Calu3 (cell line): ENCODE measurements at regions not wholly inside any gene's neighbourhood (a gene's known extent, or its start where the extent isn't known, plus 50 kb on each side); places are given as distances from the start of the nearest gene placed in this dataset.

Experiments
- BruUV-seq: library from RNA; stranded (reverse); fragments of 400-500 nt; replicated peaks from 2 replicates; lab custom pipeline; 2021; lab: Mats Ljungman, UMichigan
- CTCF ChIA-PET: fragments of 300-600 bp; sonication (Branson Sonifier 250); formaldehyde crosslinking; loops from one replicate; lab custom pipeline; 2022; ENCODE audit warnings: antibody characterized with exemption; lab: Charles Lee
- DNase-seq: peaks from one replicate; pipeline ENCODE4 v3.0.0; 2022
- H3K27ac Mint-ChIP-seq: one replicate; pipeline ENCODE4 v1.8.0; 2022; ENCODE audit warnings: mixed read lengths; ENCODE audit not compliant: unreplicated experiment
- H3K27me3 Mint-ChIP-seq: one replicate; pipeline ENCODE4 v1.8.0; 2022; ENCODE audit warnings: mixed read lengths; ENCODE audit not compliant: unreplicated experiment
- H3K36me3 Mint-ChIP-seq: one replicate; pipeline ENCODE4 v1.8.0; 2022; ENCODE audit warnings: mild to moderate bottlenecking, moderate library complexity, mixed read lengths; ENCODE audit not compliant: insufficient read depth, unreplicated experiment
- H3K4me1 Mint-ChIP-seq: one replicate; pipeline ENCODE4 v1.8.0; 2022; ENCODE audit warnings: mild to moderate bottlenecking, low read depth, mixed read lengths; ENCODE audit not compliant: unreplicated experiment
- H3K4me3 Mint-ChIP-seq: one replicate; pipeline ENCODE4 v1.8.0; 2022; ENCODE audit warnings: mild to moderate bottlenecking, low read depth, moderate library complexity, mixed read lengths; ENCODE audit not compliant: unreplicated experiment
- H3K9me3 Mint-ChIP-seq: one replicate; pipeline ENCODE4 v1.8.0; 2022; ENCODE audit warnings: low read depth, mixed read lengths; ENCODE audit not compliant: unreplicated experiment
- intact Hi-C: fragments of 100-400 bp; cut with micrococcal nuclease; formaldehyde crosslinking; loops from one replicate; pipeline ENCODE4 v1.10.0; 2022; ENCODE audit not compliant: unreplicated experiment
- TF ChIP-seq, protein P1 (sequence below): fragments of 200-600 bp; IDR thresholded peaks from one replicate; pipeline ENCODE4 v1.8.0; 2022; ENCODE audit warnings: antibody characterized with exemption; ENCODE audit not compliant: unreplicated experiment

DNA sequence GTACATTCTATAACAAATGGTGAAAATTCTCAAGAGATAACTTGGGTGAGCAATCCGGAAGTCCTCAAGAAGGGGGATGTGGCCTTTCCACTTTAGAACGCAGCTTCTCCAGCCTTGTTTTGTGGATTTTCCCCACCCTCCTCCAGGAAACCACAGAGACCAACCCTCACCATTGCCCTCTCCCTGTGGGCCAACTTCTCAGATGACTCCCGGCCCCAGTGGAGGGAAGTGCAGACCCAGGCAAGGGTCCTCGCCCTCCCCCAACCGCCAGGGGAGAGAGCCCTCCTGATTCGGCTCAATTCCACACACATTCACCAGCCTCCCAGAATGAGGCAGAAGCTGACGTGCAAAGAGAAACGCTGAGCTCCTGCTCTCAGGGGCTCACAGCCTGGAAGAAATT lies 277.2 kb downstream of the EIPR1 start:
- no peaks in the 10 kb centered on the region for H3K27me3 Mint-ChIP-seq
- CTCF ChIA-PET = no interaction called here
- H3K4me1 Mint-ChIP-seq = no peaks in the 10 kb centered on the region
- intact Hi-C loops = no loop called here
- no peak overlapping the region for H3K27ac Mint-ChIP-seq
- DNase-seq = no peak
- H3K9me3 Mint-ChIP-seq = peaks cover 20% of the 10 kb centered on the region
- BruUV-seq = no TSS peak
- TF ChIP-seq, protein P1, sequence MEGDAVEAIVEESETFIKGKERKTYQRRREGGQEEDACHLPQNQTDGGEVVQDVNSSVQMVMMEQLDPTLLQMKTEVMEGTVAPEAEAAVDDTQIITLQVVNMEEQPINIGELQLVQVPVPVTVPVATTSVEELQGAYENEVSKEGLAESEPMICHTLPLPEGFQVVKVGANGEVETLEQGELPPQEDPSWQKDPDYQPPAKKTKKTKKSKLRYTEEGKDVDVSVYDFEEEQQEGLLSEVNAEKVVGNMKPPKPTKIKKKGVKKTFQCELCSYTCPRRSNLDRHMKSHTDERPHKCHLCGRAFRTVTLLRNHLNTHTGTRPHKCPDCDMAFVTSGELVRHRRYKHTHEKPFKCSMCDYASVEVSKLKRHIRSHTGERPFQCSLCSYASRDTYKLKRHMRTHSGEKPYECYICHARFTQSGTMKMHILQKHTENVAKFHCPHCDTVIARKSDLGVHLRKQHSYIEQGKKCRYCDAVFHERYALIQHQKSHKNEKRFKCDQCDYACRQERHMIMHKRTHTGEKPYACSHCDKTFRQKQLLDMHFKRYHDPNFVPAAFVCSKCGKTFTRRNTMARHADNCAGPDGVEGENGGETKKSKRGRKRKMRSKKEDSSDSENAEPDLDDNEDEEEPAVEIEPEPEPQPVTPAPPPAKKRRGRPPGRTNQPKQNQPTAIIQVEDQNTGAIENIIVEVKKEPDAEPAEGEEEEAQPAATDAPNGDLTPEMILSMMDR = no peak
- no peaks in the 10 kb centered on the region for H3K36me3 Mint-ChIP-seq
- H3K4me3 Mint-ChIP-seq = no peak overlapping the region

DNA sequence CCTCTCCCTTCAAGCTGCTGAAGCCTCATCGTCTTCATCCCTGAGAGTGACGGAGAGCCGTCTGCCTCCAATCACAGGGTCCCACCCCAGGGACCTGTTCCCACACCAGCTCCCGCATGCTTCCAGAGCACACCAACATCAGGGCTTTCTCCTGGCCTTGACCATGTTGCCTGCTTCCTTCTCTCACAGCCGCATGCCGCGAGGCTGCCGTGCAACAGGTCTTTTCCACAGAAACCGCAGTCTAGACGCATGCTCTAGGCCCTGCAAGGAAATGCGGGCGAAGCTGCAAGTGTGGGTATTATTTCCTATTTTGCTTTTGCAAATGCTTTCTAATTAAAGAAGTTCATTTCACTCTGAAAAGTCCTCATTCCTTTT lies 277.8 kb downstream of the EIPR1 start:
- no peak overlapping the region for H3K27ac Mint-ChIP-seq
- peaks cover 20% of the 10 kb centered on the region for H3K9me3 Mint-ChIP-seq
- no peaks in the 10 kb centered on the region for H3K27me3 Mint-ChIP-seq
- no peaks in the 10 kb centered on the region for H3K4me1 Mint-ChIP-seq
- no TSS peak for BruUV-seq
- no peaks in the 10 kb centered on the region for H3K36me3 Mint-ChIP-seq
- DNase-seq = no peak
- intact Hi-C loops = no loop called here
- H3K4me3 Mint-ChIP-seq = no peak overlapping the region
- CTCF ChIA-PET = no interaction called here
- TF ChIP-seq, protein P1 = no peak

DNA sequence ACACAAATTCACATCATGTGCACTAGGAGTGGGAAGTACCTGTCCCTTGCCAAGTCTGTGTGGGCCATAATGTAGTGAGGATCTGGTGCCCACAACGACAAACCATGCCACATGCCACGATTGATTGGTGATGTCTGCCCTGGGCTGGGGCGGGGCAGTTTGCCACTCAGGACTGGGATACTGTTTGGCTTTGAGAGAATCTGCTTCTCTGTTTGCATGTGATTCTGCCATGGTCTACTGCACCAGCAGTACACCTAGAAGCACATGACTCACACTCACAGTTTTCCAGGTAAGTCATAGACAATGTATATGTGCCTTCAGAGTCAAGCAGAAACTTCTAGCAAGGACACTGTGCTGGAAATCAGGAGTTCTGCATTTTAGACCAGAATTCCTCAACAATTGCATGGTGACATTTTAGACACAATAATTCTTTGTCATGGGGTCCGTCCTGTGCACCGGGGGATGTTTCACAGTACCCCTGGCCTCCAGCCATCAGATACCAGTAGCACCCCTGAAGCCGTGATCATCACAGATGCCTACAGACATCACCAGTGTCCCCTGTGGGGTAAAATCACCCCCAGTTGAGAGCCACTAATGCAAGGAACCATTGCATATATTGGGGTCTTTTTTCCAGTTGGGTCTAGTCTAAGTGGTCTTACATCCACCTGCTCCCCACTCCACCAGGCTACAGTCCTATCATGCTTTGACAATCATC lies 278.3 kb downstream of the EIPR1 start:
- no peak for DNase-seq
- H3K27ac Mint-ChIP-seq = no peak overlapping the region
- TF ChIP-seq, protein P1 = no peak
- H3K4me3 Mint-ChIP-seq = no peak overlapping the region
- H3K36me3 Mint-ChIP-seq = no peaks in the 10 kb centered on the region
- CTCF ChIA-PET = no interaction called here
- BruUV-seq = no TSS peak
- peaks cover 20% of the 10 kb centered on the region for H3K9me3 Mint-ChIP-seq
- no peaks in the 10 kb centered on the region for H3K27me3 Mint-ChIP-seq
- intact Hi-C loops = no loop called here
- H3K4me1 Mint-ChIP-seq = no peaks in the 10 kb centered on the region

DNA sequence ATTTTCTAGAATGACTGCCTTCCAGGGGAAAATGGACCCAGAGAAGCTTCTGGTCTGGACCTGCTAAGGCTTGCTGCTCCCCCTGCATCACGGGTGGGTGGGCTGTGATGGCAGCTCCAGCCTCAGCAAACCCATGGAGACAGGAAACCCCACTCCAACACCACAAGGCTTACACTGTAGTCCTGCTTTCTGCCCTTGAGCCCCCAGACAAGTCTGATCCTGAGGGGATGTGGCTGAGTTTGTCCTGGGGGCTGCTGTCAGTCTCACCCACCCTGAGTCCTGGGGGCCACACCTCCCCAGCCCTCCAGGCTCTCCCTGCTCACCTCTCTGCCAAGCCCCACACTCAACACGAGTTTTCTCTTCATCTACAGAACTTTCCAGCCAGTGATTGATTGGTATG lies 279.4 kb downstream of the EIPR1 start:
- Mint-ChIP-seq H3K9me3 (peaks cover 13% of the 10 kb centered on the region), H3K27ac (no peak overlapping the region), H3K4me3 (no peak overlapping the region), H3K36me3 (no peaks in the 10 kb centered on the region), H3K4me1 (no peaks in the 10 kb centered on the region), H3K27me3 (no peaks in the 10 kb centered on the region)
- BruUV-seq = no TSS peak
- intact Hi-C loops = no loop called here
- CTCF ChIA-PET = no interaction called here
- no peak for DNase-seq
- TF ChIP-seq, protein P1 = no peak
